AG08395 (cell line): ENCODE measurements at regions not wholly inside any gene's neighbourhood (a gene's known extent, or its start where the extent isn't known, plus 50 kb on each side); places are given as distances from the start of the nearest gene placed in this dataset.

Experiments used
- DNase-seq: peaks from one replicate; pipeline ENCODE4 v3.0.0; 2012; ENCODE audit warnings: mixed read lengths, low spot score

DNA sequence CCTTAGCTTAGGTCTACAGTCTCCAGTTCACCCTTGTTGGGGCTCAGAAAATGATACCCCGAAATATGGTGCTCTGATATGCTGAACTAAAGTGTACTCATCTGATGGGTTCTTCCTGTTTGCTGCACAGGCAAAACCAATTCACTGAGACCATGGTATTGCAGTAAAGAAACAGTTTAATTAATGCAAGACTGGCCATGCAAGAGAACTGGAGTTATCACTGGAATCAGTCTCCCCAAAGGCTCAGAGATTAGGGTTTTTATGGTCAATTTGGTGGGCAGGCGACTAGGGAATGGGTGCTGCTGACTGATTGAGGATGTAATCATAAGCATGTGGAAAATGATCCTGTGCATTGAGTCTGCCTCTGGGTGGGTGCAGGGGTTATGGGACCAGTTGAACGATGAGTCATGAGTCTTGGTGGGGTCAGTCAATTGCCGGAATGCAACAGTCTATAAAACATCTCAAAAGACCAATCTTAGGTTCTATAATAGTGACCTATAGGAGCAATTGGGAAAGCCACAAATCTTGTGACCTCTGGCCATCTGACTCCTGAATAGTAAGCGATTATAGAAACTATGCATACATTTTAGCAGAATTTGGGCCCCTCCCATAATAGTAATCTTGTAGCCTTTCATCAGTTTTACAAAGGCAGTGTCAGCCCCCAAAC is 113.0 kb upstream of the ANKRD55 start:
- no peak for DNase-seq

DNA sequence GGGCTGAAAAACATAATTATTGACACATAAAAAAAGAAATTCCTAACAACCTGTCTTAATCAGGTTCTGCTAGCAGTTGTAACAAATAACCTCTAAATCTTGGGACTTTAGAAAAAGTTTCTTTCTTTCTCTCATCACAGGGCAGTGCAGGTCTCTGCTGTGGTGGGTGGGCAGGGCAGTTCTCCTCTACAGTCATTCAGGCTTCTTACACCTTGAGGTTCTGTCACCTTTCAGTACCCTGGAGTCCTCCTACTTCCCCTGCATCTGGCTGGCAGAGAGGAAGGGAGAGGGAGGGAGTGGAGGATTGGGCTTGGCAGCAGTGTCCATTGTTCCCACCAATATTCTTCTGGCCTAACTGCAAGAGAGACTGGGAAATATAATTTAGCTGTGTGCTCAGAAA is 112.2 kb upstream of the ANKRD55 start:
- DNase-seq, result no peak

- DNase-seq, result no peak
Measured at GRCh38 chr5:56344594-56344993, 111.5 kb upstream of the ANKRD55 start.

DNA sequence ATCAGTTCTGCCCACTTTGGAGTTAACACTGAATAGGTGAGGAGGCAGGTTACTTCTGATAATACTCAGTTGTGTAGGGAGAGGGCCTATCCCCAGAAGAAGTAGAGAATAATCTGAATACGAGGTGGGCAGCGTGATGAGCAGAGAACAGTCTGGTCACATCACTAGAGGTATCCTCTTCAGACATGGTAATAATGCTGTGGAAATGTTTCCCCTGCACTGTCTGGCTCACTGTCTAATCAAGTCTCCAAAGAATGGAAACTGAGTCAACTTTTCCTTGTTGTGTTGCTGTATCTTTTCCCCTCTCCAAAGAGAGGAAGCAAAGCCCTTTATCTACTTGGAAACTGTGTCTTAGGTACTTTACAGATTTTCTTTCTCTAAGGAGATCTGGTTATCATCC is 110.9 kb upstream of the ANKRD55 start:
- DNase-seq, result no peak

DNA sequence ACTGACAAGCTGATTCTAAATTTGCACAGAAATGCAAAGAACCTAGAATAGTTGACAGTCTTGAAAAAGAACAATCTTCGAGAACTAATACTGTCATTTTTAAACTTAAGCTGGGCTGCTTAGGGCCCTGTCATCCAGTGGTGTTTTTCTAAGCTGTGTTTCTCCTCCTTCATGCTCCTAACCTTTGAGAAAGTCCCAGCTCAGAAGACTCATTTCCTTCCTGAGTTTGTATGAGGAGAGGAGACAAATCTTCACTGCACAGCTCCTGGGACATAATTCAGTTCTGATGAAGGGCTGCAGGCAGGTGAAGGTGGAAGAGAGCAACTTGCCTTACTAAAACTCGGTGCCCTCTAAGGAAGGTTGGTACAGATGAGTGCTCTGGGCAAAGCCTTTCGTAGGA is 109.5 kb upstream of the ANKRD55 start:
- no peak for DNase-seq

DNA sequence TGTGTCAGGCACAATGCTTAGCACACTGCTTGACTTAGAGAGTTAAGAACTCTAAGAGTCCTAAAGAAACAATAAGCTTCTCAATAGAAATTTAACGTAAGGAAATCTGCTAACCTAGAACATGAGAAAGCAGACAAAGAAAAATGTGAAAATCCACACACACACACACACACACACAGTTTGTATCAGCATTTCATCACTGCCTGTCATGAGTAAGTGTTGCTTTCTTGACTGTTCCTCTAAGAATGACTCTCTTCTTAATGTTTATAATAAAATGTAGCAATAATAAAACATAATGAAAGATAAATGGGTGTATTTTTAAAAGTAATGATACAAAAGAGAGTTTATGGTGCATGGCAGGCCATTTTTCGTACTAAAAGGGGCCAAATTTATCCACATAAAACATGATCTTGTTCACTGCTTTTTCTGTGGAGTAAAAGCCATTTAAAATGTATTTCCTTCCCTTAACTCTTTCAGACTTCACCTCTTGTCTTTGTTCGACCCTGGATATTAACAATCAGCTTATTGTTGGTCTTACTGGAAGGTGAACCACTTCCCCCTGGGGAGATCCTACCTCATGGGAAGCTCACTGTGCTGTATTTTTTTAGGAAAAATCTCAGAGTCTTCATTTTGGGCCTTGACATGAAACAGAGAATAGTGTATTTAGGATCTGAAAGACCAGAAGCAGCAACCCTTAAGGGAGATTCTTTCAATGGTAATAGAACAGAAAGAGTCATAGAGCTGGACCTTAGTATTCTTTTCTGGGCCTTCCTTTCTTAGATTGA is 107.3 kb upstream of the ANKRD55 start:
- DNase-seq, result no peak

- no peak for DNase-seq
Measured at GRCh38 chr5:56339732-56340131, 106.6 kb upstream of the ANKRD55 start.

- no peak for DNase-seq
Measured at GRCh38 chr5:56337715-56338319, 104.7 kb upstream of the ANKRD55 start.

GRCh38 chr5:56335212-56335611 is 102.1 kb upstream of the ANKRD55 start:
- no peak for DNase-seq

- DNase-seq, result no peak
Measured at GRCh38 chr5:56330806-56331205, 97.7 kb upstream of the ANKRD55 start.

DNA sequence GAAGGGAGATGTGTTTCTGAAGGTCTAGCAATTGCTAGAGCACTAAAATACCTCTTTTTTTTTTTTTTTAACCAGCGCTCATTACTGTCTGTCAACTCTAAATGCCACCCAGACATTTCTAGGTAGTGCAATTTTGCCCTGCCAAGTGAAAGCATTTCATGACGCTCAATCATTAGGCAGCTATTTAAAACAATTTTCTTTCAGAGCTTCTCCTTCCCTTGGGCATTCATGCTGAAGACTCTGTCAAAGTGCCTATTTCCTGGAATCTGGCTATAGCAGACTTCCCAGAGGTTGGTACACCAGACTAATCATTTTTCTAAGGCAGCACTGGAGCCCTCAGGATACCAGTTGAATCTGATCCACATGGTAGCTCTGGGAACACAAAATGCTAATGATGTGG is 97.0 kb upstream of the ANKRD55 start:
- no peak for DNase-seq

GRCh38 chr5:56329652-56330051 is 96.5 kb upstream of the ANKRD55 start:
- DNase-seq, result no peak

DNA sequence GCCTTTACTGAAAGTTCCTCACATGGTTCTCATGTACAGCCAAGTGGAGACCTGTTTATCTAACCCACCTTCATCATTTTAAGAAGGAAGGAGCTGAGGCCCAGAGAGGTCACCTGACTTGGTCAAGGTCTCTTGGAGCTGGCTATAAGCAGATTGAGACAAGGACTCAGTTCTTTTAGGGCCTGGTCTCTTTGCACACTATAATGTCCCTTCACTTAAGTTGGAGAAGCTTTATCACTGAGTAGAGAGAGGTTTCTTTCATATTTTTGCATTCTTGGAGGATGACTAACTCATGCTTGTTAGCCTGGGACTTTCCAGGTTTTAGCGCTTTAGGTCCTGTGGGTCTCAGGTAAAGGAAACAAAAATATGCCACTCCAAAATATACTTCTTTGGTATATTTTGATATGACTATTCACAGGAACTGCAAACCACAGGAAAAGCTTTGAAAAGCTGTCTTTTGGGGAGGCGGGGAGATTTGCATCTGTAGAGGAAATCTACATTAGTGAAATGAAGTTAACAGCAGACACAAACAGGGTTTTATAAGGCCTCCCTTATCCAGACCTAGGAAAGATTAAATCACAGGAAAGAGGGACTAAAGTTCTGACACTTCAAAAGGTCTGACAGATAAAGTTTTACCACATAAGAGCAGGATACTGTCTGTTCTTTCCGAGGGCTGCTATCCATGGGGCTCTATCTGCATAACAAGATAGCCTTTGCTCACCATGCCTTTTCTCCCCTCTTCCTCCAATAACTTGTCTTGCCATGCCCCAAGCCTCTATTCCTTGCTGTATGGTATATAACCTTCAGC is 95.8 kb upstream of the ANKRD55 start:
- DNase-seq, result no peak

- no peak for DNase-seq
Measured at GRCh38 chr5:56327809-56328208, 94.7 kb upstream of the ANKRD55 start.

DNA sequence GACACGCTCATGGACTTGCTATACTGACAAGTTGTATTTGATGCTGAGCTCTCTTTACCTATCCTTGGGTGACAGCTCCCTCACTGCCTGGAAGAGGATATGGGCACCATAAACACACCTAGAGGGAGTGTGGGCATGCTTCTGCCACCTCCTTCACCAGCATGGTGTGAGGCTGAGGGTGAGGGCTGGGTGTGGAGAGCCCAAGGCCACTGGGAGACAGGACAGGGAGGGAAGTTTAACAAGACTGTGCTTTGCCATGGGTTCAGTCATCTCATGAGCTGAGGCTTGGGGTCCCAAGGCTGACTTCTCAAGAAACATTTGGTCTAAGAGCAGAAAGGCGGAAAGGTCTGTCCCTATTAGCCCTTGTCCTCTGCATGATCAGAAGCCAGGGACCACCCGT is 93.6 kb upstream of the ANKRD55 start:
- DNase-seq, result no peak

GRCh38 chr5:56326116-56326515 is 93.0 kb upstream of the ANKRD55 start:
- DNase-seq, result no peak

GRCh38 chr5:56325039-56325438 is 91.9 kb upstream of the ANKRD55 start:
- no peak for DNase-seq

DNA sequence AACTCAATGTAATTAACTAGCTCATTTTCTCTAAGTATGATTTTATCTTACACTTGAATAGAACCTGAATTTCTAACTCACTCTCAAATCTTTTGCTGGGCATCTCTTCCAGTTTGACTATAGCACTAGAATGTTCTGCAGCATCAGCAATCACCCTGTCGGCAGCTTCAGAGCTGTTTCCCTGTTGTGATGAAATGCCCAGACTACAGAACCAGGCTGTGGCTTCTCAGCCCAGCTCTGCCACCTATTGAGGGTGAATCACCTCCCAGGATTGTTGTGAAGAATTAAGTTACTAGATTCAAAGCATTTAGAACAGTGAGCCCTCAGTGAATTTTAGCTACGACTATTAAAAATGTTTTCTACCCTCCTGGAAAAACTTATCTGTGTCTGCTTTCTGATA is 90.4 kb upstream of the ANKRD55 start:
- peak; percentile 79 for DNase-seq

- DNase-seq, result no peak
Measured at GRCh38 chr5:56322592-56322991, 89.5 kb upstream of the ANKRD55 start.

- DNase-seq, result no peak
Measured at GRCh38 chr5:56321236-56321881, 88.2 kb upstream of the ANKRD55 start.

DNA sequence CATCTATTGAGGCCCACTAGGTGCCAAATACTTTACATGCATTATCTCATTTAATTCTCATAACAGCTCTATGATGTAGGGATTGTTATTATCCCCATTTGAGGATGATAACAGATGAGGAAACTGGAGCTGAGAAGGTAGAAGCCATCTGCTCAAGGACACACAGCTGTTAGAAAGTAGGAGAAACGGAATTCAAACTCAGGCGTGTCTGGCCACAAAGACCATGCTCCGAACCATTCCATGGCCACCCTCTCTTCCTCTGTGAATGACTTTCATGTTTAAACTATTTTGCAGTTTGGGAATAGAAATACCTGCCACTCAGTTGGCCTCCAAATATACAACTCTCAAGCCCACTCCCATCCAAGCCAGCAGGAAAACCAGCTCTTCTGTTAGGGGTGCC is 87.6 kb upstream of the ANKRD55 start:
- DNase-seq, result no peak
